ENCODE measurements at regions not wholly inside any gene's neighbourhood (a gene's known extent, or its start where the extent isn't known, plus 50 kb on each side); places are given as distances from the start of the nearest gene placed in this dataset.

DNA sequence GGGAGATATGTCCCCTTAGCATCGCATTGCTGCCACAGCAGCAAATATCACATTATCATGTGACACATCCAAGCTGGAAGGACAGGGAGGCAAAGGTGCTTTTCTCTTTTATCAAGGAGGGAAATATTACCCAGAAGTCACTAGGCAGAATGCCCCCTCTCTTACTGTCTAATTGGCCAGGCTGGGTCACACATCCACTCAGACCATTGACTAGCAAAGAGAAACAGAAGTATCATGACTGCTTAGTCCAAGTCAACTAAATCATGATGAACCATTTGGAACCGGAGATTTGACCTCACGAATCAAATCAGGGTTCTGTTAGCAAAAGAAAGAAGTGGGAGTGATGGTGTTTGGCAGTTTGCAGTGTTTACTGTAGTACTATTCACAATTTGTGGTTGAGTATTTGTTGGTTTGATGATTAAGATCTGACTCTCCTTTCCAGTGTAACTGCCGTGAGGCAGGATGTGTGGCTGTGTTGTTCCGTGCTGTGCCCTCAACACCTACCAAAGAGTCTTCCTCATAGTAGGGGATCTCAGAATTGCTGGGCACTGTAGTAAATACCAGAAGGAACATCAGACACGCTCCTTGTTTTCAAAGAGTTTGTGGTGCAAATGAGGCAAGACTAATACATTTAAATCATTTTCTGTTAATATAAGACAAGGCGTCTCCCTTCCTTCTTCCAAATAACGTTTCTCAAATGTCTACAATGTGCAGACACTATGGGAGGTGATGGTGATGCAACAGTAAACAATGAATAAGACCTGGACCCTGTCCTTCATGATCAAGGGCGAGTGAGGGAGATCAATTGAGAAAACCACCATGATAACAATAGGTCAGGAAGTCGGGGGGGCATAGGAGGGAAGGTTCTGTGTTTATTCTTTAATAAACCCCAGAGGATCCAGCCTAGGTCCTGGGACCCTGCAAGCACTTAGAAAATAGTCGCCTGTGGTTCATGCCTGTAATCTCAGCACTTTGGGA, 194.4 kb upstream of the CRY1 start:
- TF ChIP-seq CEBPB (tag; IDR thresholded peaks at IDR 0.05) (no peak), SREBF1 (IDR thresholded peaks at IDR 0.05; ENCODE audit: borderline replicate concordance, low read depth, low read length) (no peak), SRSF7 (optimal IDR thresholded peaks at IDR 0.05; ENCODE audit: low read depth, low read length) (no peak)
- TF ChIP-seq, protein P1, sequence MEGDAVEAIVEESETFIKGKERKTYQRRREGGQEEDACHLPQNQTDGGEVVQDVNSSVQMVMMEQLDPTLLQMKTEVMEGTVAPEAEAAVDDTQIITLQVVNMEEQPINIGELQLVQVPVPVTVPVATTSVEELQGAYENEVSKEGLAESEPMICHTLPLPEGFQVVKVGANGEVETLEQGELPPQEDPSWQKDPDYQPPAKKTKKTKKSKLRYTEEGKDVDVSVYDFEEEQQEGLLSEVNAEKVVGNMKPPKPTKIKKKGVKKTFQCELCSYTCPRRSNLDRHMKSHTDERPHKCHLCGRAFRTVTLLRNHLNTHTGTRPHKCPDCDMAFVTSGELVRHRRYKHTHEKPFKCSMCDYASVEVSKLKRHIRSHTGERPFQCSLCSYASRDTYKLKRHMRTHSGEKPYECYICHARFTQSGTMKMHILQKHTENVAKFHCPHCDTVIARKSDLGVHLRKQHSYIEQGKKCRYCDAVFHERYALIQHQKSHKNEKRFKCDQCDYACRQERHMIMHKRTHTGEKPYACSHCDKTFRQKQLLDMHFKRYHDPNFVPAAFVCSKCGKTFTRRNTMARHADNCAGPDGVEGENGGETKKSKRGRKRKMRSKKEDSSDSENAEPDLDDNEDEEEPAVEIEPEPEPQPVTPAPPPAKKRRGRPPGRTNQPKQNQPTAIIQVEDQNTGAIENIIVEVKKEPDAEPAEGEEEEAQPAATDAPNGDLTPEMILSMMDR (IDR thresholded peaks at IDR 0.05 in 2 of 3, conservative IDR thresholded peaks at IDR 0.05 in 1 of 3; ENCODE audit: insufficient read depth in 2 of 3, low read depth in 1 of 3, low read length in 3 of 3): no peak
- TF ChIP-seq, protein P2, sequence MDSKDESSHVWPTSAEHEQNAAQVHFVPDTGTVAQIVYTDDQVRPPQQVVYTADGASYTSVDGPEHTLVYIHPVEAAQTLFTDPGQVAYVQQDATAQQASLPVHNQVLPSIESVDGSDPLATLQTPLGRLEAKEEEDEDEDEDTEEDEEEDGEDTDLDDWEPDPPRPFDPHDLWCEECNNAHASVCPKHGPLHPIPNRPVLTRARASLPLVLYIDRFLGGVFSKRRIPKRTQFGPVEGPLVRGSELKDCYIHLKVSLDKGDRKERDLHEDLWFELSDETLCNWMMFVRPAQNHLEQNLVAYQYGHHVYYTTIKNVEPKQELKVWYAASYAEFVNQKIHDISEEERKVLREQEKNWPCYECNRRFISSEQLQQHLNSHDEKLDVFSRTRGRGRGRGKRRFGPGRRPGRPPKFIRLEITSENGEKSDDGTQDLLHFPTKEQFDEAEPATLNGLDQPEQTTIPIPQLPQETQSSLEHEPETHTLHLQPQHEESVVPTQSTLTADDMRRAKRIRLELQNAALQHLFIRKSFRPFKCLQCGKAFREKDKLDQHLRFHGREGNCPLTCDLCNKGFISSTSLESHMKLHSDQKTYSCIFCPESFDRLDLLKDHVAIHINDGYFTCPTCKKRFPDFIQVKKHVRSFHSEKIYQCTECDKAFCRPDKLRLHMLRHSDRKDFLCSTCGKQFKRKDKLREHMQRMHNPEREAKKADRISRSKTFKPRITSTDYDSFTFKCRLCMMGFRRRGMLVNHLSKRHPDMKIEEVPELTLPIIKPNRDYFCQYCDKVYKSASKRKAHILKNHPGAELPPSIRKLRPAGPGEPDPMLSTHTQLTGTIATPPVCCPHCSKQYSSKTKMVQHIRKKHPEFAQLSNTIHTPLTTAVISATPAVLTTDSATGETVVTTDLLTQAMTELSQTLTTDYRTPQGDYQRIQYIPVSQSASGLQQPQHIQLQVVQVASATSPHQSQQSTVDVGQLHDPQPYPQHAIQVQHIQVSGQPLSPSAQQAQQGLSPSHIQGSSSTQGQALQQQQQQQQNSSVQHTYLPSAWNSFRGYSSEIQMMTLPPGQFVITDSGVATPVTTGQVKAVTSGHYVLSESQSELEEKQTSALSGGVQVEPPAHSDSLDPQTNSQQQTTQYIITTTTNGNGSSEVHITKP (IDR thresholded peaks at IDR 0.05; ENCODE audit: partially characterized antibody): no peak
